ENCODE measurements at regions not wholly inside any gene's neighbourhood (a gene's known extent, or its start where the extent isn't known, plus 50 kb on each side); places are given as distances from the start of the nearest gene placed in this dataset.
A peak's percentile ranks its signal among the peaks of the same experiment; 100 is the strongest.
"Not testable (repeated sequence)": the region's sequence is repeated elsewhere in the genome, so short reads cannot be mapped to it uniquely, and the experiment has no call there.

DNA sequence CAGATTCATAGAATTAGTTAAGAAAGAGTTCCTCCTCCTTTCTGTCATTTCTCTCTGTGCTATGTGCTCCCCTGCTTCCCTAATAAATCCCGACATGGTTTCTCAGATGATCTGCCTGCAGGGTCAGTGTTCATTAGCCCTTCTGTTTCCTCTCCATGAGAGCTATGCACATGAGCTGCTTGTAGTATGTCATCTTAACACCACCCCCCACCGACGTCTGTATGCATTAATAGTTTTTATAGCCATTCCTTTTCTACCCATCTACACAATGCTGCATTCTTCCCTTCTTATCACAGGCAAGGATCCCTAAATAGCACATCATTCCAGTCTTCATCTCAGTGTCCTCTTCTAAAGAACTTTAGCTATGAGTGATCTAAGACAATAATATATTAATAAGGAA is 809.1 kb downstream of the ANKRD7 start:
- H3K27me3 ChIP-seq (ENCODE audit: control insufficient read depth in 3 of 3, insufficient read depth in 3 of 3, low read length in 3 of 3) = no peaks in the 10 kb centered on the region
- WGBS, 3 donors = 79 to 89% (median 82%) methylated on average over 3 of the region's 3 CpGs
- peaks cover 0 to 4% of the 10 kb centered on the region in 2 donors for H3K9me3 ChIP-seq (ENCODE audit: control insufficient read depth in 2 of 2, insufficient read depth in 1 of 2, low read depth in 1 of 2, low read length in 1 of 2)
- no peak overlapping the region for H3K27ac ChIP-seq (ENCODE audit: low read depth in 1 of 3, low read length in 2 of 3)
- DNase-seq (no peak), FAIRE-seq (no peak)
- H3K4me3 ChIP-seq (ENCODE audit: low read depth in 1 of 3, low read length in 3 of 3) = no peak overlapping the region
- H3K4me1 ChIP-seq (ENCODE audit: control insufficient read depth in 3 of 3, insufficient read depth in 2 of 3, low read depth in 1 of 3, low read length in 2 of 3) = no peaks in the 10 kb centered on the region
- no peaks in the 10 kb centered on the region for H3K36me3 ChIP-seq (ENCODE audit: control insufficient read depth in 3 of 3, insufficient read depth in 2 of 3, low read depth in 1 of 3, low read length in 3 of 3)

DNA sequence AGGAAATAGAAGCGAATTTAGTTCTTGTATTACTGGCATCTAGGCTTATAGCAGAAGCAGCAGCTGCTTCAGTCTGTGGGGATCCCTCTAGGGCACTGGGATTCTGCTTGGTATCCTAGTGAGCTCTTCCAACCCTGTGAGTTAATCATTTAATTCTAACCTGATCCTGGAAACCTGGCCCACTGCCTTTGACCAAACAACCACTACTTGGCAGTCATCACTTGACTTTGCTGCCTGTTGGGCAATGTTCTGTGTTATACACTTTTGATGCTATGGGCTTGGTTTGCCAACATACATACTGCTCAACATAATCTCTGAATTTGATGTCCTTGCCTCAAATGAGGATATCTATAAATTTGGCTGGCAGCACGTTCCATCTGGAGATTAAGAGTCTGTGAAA is 813.4 kb downstream of the ANKRD7 start:
- DNase-seq (no peak), FAIRE-seq (no peak)
- WGBS, 3 donors = 23 to 70% (median 26%) methylated on average over 2 of the region's 2 CpGs

DNA sequence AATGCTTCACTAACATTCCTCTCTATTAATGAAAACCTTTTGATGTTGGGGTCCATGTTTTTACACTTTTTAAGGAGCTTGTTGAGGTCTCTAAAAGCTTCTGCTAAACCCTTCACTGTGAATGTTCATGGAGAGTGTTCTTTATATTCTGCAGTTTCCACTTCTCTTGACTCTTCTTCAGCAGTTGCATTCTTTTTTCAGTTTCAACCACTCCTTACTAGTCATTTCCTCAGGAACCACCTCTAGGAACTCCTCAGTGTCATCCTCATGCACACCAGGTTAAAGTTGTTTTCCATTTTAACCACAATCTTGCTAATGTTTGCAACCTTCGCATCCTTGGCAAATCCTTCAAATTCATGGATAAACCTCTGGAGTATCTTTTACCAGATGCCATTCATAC is 821.6 kb downstream of the ANKRD7 start:
- WGBS, 3 donors = 81 to 93% (median 90%) methylated on average over 1 of the region's 1 CpG
- no peaks in the 10 kb centered on the region for H3K4me1 ChIP-seq (ENCODE audit: control insufficient read depth in 3 of 3, insufficient read depth in 2 of 3, low read depth in 1 of 3, low read length in 2 of 3)
- no peak for FAIRE-seq

More for the DNA sequence above, 813.4 kb downstream of the ANKRD7 start:
- Histone ChIP-seq H3K27ac (ENCODE audit: low read depth in 1 of 3, low read length in 2 of 3) (no peak overlapping the region), H3K36me3 (ENCODE audit: control insufficient read depth in 3 of 3, insufficient read depth in 2 of 3, low read depth in 1 of 3, low read length in 3 of 3) (no peaks in the 10 kb centered on the region), H3K9me3 (ENCODE audit: control insufficient read depth in 2 of 2, insufficient read depth in 1 of 2, low read depth in 1 of 2, low read length in 1 of 2) (no peaks in the 10 kb centered on the region), H3K4me1 (ENCODE audit: control insufficient read depth in 3 of 3, insufficient read depth in 2 of 3, low read depth in 1 of 3, low read length in 2 of 3) (no peaks in the 10 kb centered on the region), H3K27me3 (ENCODE audit: control insufficient read depth in 3 of 3, insufficient read depth in 3 of 3, low read length in 3 of 3) (no peaks in the 10 kb centered on the region), H3K4me3 (ENCODE audit: low read depth in 1 of 3, low read length in 3 of 3) (no peak overlapping the region)

DNA sequence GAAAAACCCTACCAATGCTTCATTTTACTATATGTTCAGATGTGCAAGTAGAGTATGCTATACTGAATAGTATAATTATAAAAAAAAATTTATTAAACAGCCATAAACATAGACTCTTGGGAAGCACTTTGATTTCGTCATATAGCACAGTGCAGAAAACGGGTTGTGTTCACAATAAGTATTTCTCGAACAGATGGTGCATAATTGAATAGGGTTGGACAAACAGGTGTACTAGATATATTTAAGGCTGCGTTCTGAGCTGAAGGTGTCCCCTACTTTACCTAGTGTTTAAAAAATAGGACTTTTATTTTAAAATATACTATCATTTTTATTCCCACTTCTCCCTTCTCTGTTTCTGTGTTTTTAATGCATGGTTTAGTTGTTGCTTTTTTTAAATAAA is 841.5 kb downstream of the ANKRD7 start:
- FAIRE-seq = no peak
- Histone ChIP-seq H3K27ac (ENCODE audit: low read depth in 1 of 3, low read length in 2 of 3) (no peak overlapping the region), H3K4me3 (ENCODE audit: low read depth in 1 of 3, low read length in 3 of 3) (no peak overlapping the region), H3K9me3 (ENCODE audit: control insufficient read depth in 2 of 2, insufficient read depth in 1 of 2, low read depth in 1 of 2, low read length in 1 of 2) (no peaks in the 10 kb centered on the region), H3K27me3 (ENCODE audit: control insufficient read depth in 3 of 3, insufficient read depth in 3 of 3, low read length in 3 of 3) (no peaks in the 10 kb centered on the region), H3K36me3 (ENCODE audit: control insufficient read depth in 3 of 3, insufficient read depth in 2 of 3, low read depth in 1 of 3, low read length in 3 of 3) (no peaks in the 10 kb centered on the region), H3K4me1 (ENCODE audit: control insufficient read depth in 3 of 3, insufficient read depth in 2 of 3, low read depth in 1 of 3, low read length in 2 of 3) (no peaks in the 10 kb centered on the region)
- WGBS, 3 donors = 82 to 86% (median 83%) methylated on average over 4 of the region's 4 CpGs
- DNase-seq = no peak

More for the DNA sequence above, 821.6 kb downstream of the ANKRD7 start:
- H3K4me3 ChIP-seq (ENCODE audit: low read depth in 1 of 3, low read length in 3 of 3) = no peak overlapping the region
- no peaks in the 10 kb centered on the region for H3K9me3 ChIP-seq (ENCODE audit: control insufficient read depth in 2 of 2, insufficient read depth in 1 of 2, low read depth in 1 of 2, low read length in 1 of 2)
- no peaks in the 10 kb centered on the region for H3K36me3 ChIP-seq (ENCODE audit: control insufficient read depth in 3 of 3, insufficient read depth in 2 of 3, low read depth in 1 of 3, low read length in 3 of 3)
- H3K27me3 ChIP-seq (ENCODE audit: control insufficient read depth in 3 of 3, insufficient read depth in 3 of 3, low read length in 3 of 3) = no peaks in the 10 kb centered on the region
- DNase-seq = no peak
- no peak overlapping the region for H3K27ac ChIP-seq (ENCODE audit: low read depth in 1 of 3, low read length in 2 of 3)

DNA sequence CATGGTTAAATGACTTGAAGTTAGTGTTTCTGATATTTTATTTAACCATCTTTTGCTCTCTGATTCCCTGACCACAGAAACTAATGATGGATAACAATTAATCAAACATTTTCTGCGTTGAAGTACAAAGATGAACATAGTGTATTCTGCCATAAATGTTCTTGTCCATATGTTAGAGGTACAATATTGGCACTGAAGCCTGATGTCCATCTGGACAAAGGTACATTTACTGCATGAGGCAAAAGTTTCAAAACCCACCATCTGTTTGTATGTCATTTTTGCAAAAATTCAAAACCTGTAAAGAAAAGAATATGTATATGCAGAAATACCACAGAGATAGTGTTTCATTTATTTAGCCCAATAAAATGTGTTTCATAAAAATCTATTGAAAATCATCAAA is 861.5 kb downstream of the ANKRD7 start:
- Histone ChIP-seq H3K9me3 (ENCODE audit: control insufficient read depth in 2 of 2, insufficient read depth in 1 of 2, low read depth in 1 of 2, low read length in 1 of 2) (peaks cover 0 to 7% of the 10 kb centered on the region in 2 donors), H3K4me3 (ENCODE audit: low read depth in 1 of 3, low read length in 3 of 3) (no peak overlapping the region), H3K27me3 (ENCODE audit: control insufficient read depth in 3 of 3, insufficient read depth in 3 of 3, low read length in 3 of 3) (no peaks in the 10 kb centered on the region), H3K36me3 (ENCODE audit: control insufficient read depth in 3 of 3, insufficient read depth in 2 of 3, low read depth in 1 of 3, low read length in 3 of 3) (no peaks in the 10 kb centered on the region), H3K27ac (ENCODE audit: low read depth in 1 of 3, low read length in 2 of 3) (no peak overlapping the region), H3K4me1 (ENCODE audit: control insufficient read depth in 3 of 3, insufficient read depth in 2 of 3, low read depth in 1 of 3, low read length in 2 of 3) (no peaks in the 10 kb centered on the region)
- FAIRE-seq = no peak
- 70 to 84% (median 84%) methylated on average over 1 of the region's 1 CpG for WGBS, 3 donors
- DNase-seq = no peak

DNA sequence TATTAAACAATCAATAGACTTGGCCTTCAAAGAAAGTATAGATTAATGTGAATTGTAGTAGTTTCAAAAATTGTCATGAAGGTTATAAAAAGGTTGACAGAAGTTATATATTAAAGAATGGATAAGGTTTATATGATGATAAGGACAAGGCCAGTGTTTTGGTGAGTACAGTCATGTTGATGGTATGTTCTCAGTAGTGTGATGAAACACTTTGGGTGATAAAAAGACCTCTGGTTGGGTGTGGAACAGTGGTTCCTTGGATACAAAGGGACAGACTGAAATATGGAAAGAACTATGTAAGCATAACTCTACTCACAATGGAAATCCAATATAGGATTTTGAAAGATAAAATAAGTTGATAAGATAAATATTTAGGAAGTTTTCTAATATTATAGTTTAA is 866.3 kb downstream of the ANKRD7 start:
- no peaks in the 10 kb centered on the region for H3K36me3 ChIP-seq (ENCODE audit: control insufficient read depth in 3 of 3, insufficient read depth in 2 of 3, low read depth in 1 of 3, low read length in 3 of 3)
- DNase-seq = no peak
- H3K4me3 ChIP-seq (ENCODE audit: low read depth in 1 of 3, low read length in 3 of 3) = no peak overlapping the region
- H3K4me1 ChIP-seq (ENCODE audit: control insufficient read depth in 3 of 3, insufficient read depth in 2 of 3, low read depth in 1 of 3, low read length in 2 of 3) = no peaks in the 10 kb centered on the region
- H3K9me3 ChIP-seq (ENCODE audit: control insufficient read depth in 2 of 2, insufficient read depth in 1 of 2, low read depth in 1 of 2, low read length in 1 of 2) = peaks cover 0 to 3% of the 10 kb centered on the region in 2 donors
- H3K27me3 ChIP-seq (ENCODE audit: control insufficient read depth in 3 of 3, insufficient read depth in 3 of 3, low read length in 3 of 3) = no peaks in the 10 kb centered on the region
- no peak overlapping the region for H3K27ac ChIP-seq (ENCODE audit: low read depth in 1 of 3, low read length in 2 of 3)
- FAIRE-seq = no peak

DNA sequence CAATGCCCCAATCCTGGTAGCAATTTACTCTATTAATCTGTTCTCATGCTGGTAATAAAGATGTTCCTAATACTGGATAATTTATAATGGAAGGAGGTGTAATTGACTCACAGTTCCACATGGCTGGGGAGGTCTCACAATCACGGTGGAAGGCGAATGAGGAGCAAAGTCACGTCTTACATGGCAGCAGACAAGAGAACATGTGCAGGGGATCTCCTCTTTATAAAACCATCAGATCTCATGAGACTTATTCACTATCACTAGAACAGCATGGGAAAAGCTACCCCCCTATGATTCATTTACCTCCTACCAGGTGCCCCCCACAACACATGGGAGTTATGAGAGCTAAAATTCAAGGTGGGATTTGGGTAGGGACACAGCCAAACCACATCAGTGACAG is 872.2 kb downstream of the ANKRD7 start:
- 80 to 91% (median 88%) methylated on average over 3 of the region's 3 CpGs for WGBS, 3 donors
- Histone ChIP-seq H3K27me3 (ENCODE audit: control insufficient read depth in 3 of 3, insufficient read depth in 3 of 3, low read length in 3 of 3) (no peaks in the 10 kb centered on the region), H3K27ac (ENCODE audit: low read depth in 1 of 3, low read length in 2 of 3) (no peak overlapping the region), H3K9me3 (ENCODE audit: control insufficient read depth in 2 of 2, insufficient read depth in 1 of 2, low read depth in 1 of 2, low read length in 1 of 2) (peaks cover 0 to 3% of the 10 kb centered on the region in 2 donors), H3K4me1 (ENCODE audit: control insufficient read depth in 3 of 3, insufficient read depth in 2 of 3, low read depth in 1 of 3, low read length in 2 of 3) (no peaks in the 10 kb centered on the region), H3K36me3 (ENCODE audit: control insufficient read depth in 3 of 3, insufficient read depth in 2 of 3, low read depth in 1 of 3, low read length in 3 of 3) (no peaks in the 10 kb centered on the region), H3K4me3 (ENCODE audit: low read depth in 1 of 3, low read length in 3 of 3) (no peak overlapping the region)
- no peak for FAIRE-seq
- no peak for DNase-seq

DNA sequence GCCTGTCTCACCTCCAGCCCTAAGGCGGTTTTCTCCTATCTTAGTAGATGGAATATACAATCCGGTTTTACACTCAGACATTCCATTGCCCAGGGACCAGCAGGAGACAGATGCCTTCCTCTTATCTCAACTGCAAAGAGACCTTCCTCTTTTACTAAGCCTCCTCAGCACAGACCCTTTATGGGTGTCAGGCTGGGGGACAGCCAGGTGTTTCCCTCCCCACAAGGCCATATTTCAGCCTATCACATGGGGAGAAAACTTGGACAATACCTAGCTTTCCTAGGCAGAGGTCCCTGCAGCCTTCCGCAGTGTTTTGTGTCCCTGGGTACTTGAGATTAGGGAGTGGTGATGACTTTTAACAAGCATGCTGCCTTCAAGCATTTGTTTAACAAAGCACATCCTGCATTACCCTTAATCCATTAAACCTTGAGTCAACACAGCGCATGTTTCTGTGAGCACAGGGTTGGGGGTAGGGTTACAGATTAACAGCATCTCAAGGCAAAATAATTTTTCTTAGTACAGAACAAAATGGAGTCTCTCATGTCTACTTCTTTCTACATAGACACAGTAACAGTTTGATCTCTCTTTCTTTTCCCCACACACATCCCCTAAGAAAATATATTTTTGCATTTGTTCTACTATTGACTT is 876.2 kb downstream of the ANKRD7 start:
- H3K4me3 ChIP-seq (ENCODE audit: low read depth in 1 of 3, low read length in 3 of 3); H3K9me3 ChIP-seq (ENCODE audit: control insufficient read depth in 2 of 2, insufficient read depth in 1 of 2, low read depth in 1 of 2, low read length in 1 of 2); H3K4me1 ChIP-seq (ENCODE audit: control insufficient read depth in 3 of 3, insufficient read depth in 2 of 3, low read depth in 1 of 3, low read length in 2 of 3); H3K36me3 ChIP-seq (ENCODE audit: control insufficient read depth in 3 of 3, insufficient read depth in 2 of 3, low read depth in 1 of 3, low read length in 3 of 3); FAIRE-seq; H3K27ac ChIP-seq (ENCODE audit: low read depth in 1 of 3, low read length in 2 of 3); H3K27me3 ChIP-seq (ENCODE audit: control insufficient read depth in 3 of 3, insufficient read depth in 3 of 3, low read length in 3 of 3): not testable (repeated sequence)
- 6 to 44% (median 22%) methylated on average over 4 of the region's 4 CpGs for WGBS, 3 donors
- peak in 1 of 2 donors; percentile 9 for DNase-seq

DNA sequence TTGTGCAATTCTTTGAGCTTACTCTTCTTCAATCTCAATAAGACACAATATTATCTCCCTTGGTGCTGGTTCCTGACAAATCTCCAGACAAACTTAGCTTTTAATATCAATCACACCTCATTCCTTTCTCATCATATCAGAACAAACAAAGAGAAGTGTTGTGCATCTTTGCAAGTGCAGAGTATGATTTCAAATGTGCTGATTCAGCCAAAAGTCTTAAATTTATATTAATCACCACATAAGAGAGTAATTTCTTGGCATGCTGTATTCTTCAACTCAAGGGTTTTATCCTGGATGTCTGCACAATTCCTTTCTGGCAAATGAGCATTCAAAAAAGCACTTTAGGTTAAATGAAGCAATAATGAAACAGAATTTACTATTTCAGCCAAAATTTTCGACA is 877.8 kb downstream of the ANKRD7 start:
- no peaks in the 10 kb centered on the region for H3K4me1 ChIP-seq (ENCODE audit: control insufficient read depth in 3 of 3, insufficient read depth in 2 of 3, low read depth in 1 of 3, low read length in 2 of 3)
- H3K9me3 ChIP-seq (ENCODE audit: control insufficient read depth in 2 of 2, insufficient read depth in 1 of 2, low read depth in 1 of 2, low read length in 1 of 2) = no peaks in the 10 kb centered on the region
- H3K4me3 ChIP-seq (ENCODE audit: low read depth in 1 of 3, low read length in 3 of 3) = no peak overlapping the region
- no peak for FAIRE-seq
- no peak for DNase-seq
- H3K36me3 ChIP-seq (ENCODE audit: control insufficient read depth in 3 of 3, insufficient read depth in 2 of 3, low read depth in 1 of 3, low read length in 3 of 3) = no peaks in the 10 kb centered on the region
- H3K27me3 ChIP-seq (ENCODE audit: control insufficient read depth in 3 of 3, insufficient read depth in 3 of 3, low read length in 3 of 3) = no peaks in the 10 kb centered on the region
- no peak overlapping the region for H3K27ac ChIP-seq (ENCODE audit: low read depth in 1 of 3, low read length in 2 of 3)
- 64 to 72% (median 66%) methylated on average over 1 of the region's 1 CpG for WGBS, 3 donors

Measured in small intestine (tissue), 7 donors.